HG02798 (cell line): ENCODE measurements at regions not wholly inside any gene's neighbourhood (a gene's known extent, or its start where the extent isn't known, plus 50 kb on each side); places are given as distances from the start of the nearest gene placed in this dataset.

Experiments
- ATAC-seq: cut with Tn5 transposase; IDR thresholded peaks from one replicate; pipeline ENCODE4 v1.9.1; 2021; ENCODE audit warnings: mild to moderate bottlenecking; ENCODE audit not compliant: unreplicated experiment, poor library complexity

DNA sequence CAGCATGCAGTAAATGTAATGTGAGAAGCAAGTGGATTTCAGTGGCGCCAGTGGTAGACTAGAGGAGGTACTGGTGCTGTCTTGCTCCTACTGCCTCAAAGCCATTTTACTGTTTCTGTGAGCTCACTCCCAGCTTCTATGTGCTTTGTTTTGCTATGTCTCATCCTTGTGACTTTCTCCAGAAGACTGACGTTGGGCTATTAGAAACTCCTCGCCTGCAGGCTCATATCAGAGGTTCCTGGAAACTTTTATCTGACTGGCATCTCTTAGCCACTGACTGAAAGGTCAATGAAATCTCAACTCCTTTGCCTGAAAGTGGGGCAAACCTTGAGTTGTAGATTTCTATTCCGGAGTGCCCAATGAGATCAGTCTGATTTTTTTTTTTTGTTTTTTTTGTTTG is 66.4 kb upstream of the SORCS1 start:
- no peak for ATAC-seq

DNA sequence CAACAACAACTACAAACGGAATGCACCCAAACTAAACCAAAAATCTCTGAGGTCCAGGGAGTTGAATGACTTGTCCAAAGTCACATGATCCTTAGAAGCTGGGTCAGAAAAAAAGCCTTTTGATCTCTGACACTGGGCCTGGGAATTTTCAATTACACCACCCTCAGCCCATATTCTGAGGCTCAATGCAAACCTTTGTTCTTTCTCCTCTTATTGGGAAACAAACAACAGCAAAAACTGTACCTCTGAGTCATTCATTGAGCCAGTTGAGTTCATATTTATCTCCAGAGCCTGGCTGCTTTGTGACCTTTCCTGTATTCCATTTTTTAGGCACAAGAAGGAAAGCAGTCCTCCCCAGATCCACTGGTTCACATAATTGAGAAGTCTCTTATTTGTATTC is 51.2 kb upstream of the SORCS1 start:
- no peak for ATAC-seq
